K562 (cell line): ENCODE measurements at regions not wholly inside any gene's neighbourhood (a gene's known extent, or its start where the extent isn't known, plus 50 kb on each side); places are given as distances from the start of the nearest gene placed in this dataset.

Source experiments
- ATAC-seq: fragments of 200-7000 bp; cut with Tn5 transposase; 3 replicates; pipeline ENCODE4 v1.9.1; 2020; ENCODE audit warnings: moderate library complexity
- BruUV-seq: library from RNA; stranded (reverse); fragments of 400-500 nt; replicated peaks from 2 replicates; lab custom pipeline; 2021; lab: Mats Ljungman, UMichigan
- CTCF ChIA-PET: fragments of 300-600 bp; formaldehyde crosslinking; extraction: SDS; loops from one replicate; lab custom pipeline; 2021; ENCODE audit warnings: low intra/inter-chr PET ratio; lab: Yijun Ruan, JAX
- POLR2A ChIA-PET: fragments of 300-600, 350-650 bp; sonication (Branson Sonifier 250); formaldehyde crosslinking; extraction: SDS; loops from one replicate; lab custom pipeline; 2021; ENCODE audit warnings: antibody characterized with exemption, inconsistent platforms; lab: Yijun Ruan, JAX
- DNase-seq, 4 experiments: peaks; one replicate each; pipeline versions ENCODE4 v3.0.0 to v3.0.0-alpha.2; 2011 to 2018; ENCODE audit warnings: low spot score in 3 of 4, mixed read lengths in 3 of 4; ENCODE audit errors: extremely low read depth in 1 of 4
- FAIRE-seq: peaks from 2 replicates; lab custom pipeline; 2011; peaks lifted over from hg19 to GRCh38; lab: Jason Lieb, UNC
- H2AFZ ChIP-seq: 2 replicates; pipeline ENCODE4 v1.6.0; 2011; ENCODE audit warnings: low read depth, low read length, control low read depth, inconsistent platforms
- H3K27ac ChIP-seq: fragments of 200-600 bp; 3 replicates; pipeline ENCODE4 v1.8.0; 2011; ENCODE audit warnings: low read depth, mild to moderate bottlenecking, control low read depth, inconsistent platforms, low read length, moderate library complexity, mixed read lengths; ENCODE audit errors: extremely low read depth
- H3K27me3 ChIP-seq, 2 experiments: fragments of 300-600 bp in 1 of 2; 2 replicates in 1 of 2; 3 replicates in 1 of 2; pipeline versions ENCODE4 v1.6.0 to v1.8.0; 2011; ENCODE audit warnings: inconsistent platforms in 2 of 2, low read length in 2 of 2, mild to moderate bottlenecking in 1 of 2, mixed read lengths in 1 of 2, moderate library complexity in 1 of 2; ENCODE audit not compliant: control insufficient read depth in 2 of 2, insufficient read depth in 2 of 2
- H3K36me3 ChIP-seq: fragments of 300-600 bp; 3 replicates; pipeline ENCODE4 v1.8.0; 2011; ENCODE audit warnings: mild to moderate bottlenecking, low read length, inconsistent platforms; ENCODE audit not compliant: control insufficient read depth, insufficient read depth
- H3K4me1 ChIP-seq, 2 experiments: fragments of 200-600 bp in 1 of 2; replicated peaks in 1 of 2; 2 replicates in 1 of 2; 3 replicates in 1 of 2; pipeline versions ENCODE4 v1.5.1 to v1.8.0; 2011; ENCODE audit warnings: inconsistent platforms in 2 of 2, low read length in 2 of 2, mild to moderate bottlenecking in 1 of 2, mixed read lengths in 1 of 2, moderate library complexity in 1 of 2; ENCODE audit not compliant: control insufficient read depth in 2 of 2, insufficient read depth in 2 of 2
- H3K4me2 ChIP-seq: 2 replicates; pipeline ENCODE4 v1.6.1; 2011; ENCODE audit warnings: low read length, control low read depth, inconsistent platforms, mixed read lengths; ENCODE audit not compliant: insufficient read depth
- H3K4me3 ChIP-seq: fragments of 200-600 bp; sonication (generic), shearing (Covaris generic); 2 replicates; pipeline ENCODE4 v1.5.1; 2016; ENCODE audit warnings: control low read depth, inconsistent platforms
- H3K79me2 ChIP-seq: fragments of 200-600 bp; 3 replicates; pipeline ENCODE4 v1.8.0; 2011; ENCODE audit warnings: low read length, inconsistent platforms; ENCODE audit not compliant: control insufficient read depth, insufficient read depth
- H3K9ac ChIP-seq, 2 experiments: 2 replicates each; pipeline versions ENCODE4 v1.6.0 to v1.6.1; 2011; ENCODE audit warnings: low read depth in 2 of 2, low read length in 2 of 2, control low read depth in 1 of 2, inconsistent platforms in 1 of 2, mild to moderate bottlenecking in 1 of 2, mixed read lengths in 1 of 2; ENCODE audit not compliant: insufficient read depth in 1 of 2
- H3K9me1 ChIP-seq: one replicate; pipeline ENCODE4 v1.6.0; 2011; ENCODE audit warnings: inconsistent platforms, mild to moderate bottlenecking, low read length, moderate library complexity; ENCODE audit not compliant: control insufficient read depth, insufficient read depth
- H3K9me3 ChIP-seq: replicated peaks from 2 replicates; pipeline ENCODE4 v1.5.1; 2011; ENCODE audit warnings: low read depth, low read length, inconsistent platforms; ENCODE audit not compliant: control insufficient read depth, insufficient read depth
- H4K20me1 ChIP-seq: replicated peaks from 2 replicates; pipeline ENCODE4 v1.6.1; 2011; ENCODE audit warnings: low read length, inconsistent platforms, mixed read lengths; ENCODE audit not compliant: control insufficient read depth, insufficient read depth
- CBX1 ChIP-seq: sonication (generic); IDR thresholded peaks from 2 replicates; pipeline ENCODE4 v1.6.1; 2016; ENCODE audit warnings: antibody characterized with exemption, low read depth, mild to moderate bottlenecking
- CHAMP1 ChIP-seq: fragments of 450-650 bp; IDR thresholded peaks from 2 replicates; pipeline ENCODE4 v1.6.1; 2016; ENCODE audit warnings: mild to moderate bottlenecking
- CHD1 ChIP-seq: fragments of 200-600 bp; sonication (generic); IDR thresholded peaks from one replicate; pipeline ENCODE4 v1.6.1; 2012; ENCODE audit warnings: mild to moderate bottlenecking, moderate library complexity, low read length, inconsistent platforms
- EZH2 ChIP-seq: IDR thresholded peaks from 2 replicates; pipeline ENCODE4 v1.6.1; 2012; ENCODE audit warnings: low read depth, mild to moderate bottlenecking, inconsistent platforms, low read length, borderline replicate concordance
- FOS ChIP-seq: IDR thresholded peaks from 3 replicates; pipeline ENCODE4 v1.6.1; 2011; ENCODE audit not compliant: insufficient read length; ENCODE audit errors: extremely low read depth
- IRF2 ChIP-seq: sonication (generic); formaldehyde crosslinking; IDR thresholded peaks from 2 replicates; pipeline ENCODE4 v1.8.1; 2022; ENCODE audit warnings: mild to moderate bottlenecking, missing genetic modification reagents
- KAT8 ChIP-seq: fragments of 450-650 bp; IDR thresholded peaks from 2 replicates; pipeline ENCODE4 v1.6.1; 2016; ENCODE audit warnings: low read depth, mild to moderate bottlenecking
- L3MBTL2 ChIP-seq: fragments of 450-650 bp; IDR thresholded peaks from 2 replicates; pipeline ENCODE4 v1.6.1; 2016; ENCODE audit warnings: mild to moderate bottlenecking, moderate library complexity
- MAZ ChIP-seq, 2 experiments: fragments of 450-650 bp in 1 of 2; sonication (generic) in 1 of 2; formaldehyde crosslinking; IDR thresholded peaks in 1 of 2; conservative IDR thresholded peaks in 1 of 2; 2 replicates each; pipeline versions ENCODE4 v1.4.0 to v1.5.0; 2020; ENCODE audit warnings: mild to moderate bottlenecking in 1 of 2, missing genetic modification reagents in 1 of 2
- NFE2 ChIP-seq: IDR thresholded peaks from 2 replicates; pipeline ENCODE4 v1.6.1; 2014; ENCODE audit warnings: antibody characterized with exemption, low read depth
- PBX2 ChIP-seq, 2 experiments: IDR thresholded peaks in 1 of 2; conservative IDR thresholded peaks in 1 of 2; 2 replicates each; pipeline ENCODE4 v1.6.1; 2016; ENCODE audit warnings: low read depth in 2 of 2, mild to moderate bottlenecking in 1 of 2, missing compliant biosample characterization in 1 of 2, missing genetic modification characterization in 1 of 2, moderate library complexity in 1 of 2
- USF1 ChIP-seq: sonication (generic); formaldehyde crosslinking; IDR thresholded peaks from 2 replicates; pipeline ENCODE4 v1.9.0; 2022; ENCODE audit warnings: mild to moderate bottlenecking, missing genetic modification reagents
- ZNF316 ChIP-seq: fragments of 450-650 bp; IDR thresholded peaks from 2 replicates; pipeline ENCODE4 v1.6.1; 2016
- ZNF408 ChIP-seq: fragments of 250-450 bp; sonication (Bioruptor Pico); IDR thresholded peaks from 2 replicates; pipeline ENCODE4 v1.4.0; 2020; ENCODE audit warnings: low read depth, mild to moderate bottlenecking, moderate library complexity
- ZNF717 ChIP-seq: fragments of 250-450 bp; sonication (Bioruptor Pico); IDR thresholded peaks from 2 replicates; pipeline ENCODE4 v1.5.0; 2021
- WGBS: fragments of 100-300 bp; shearing (Covaris generic); methylation state at CpG from one replicate; pipeline ENCODE4 v1.1.6; 2016; ENCODE audit warnings: low coverage, mixed read lengths; ENCODE audit not compliant: insufficient coverage; ENCODE audit errors: missing lambda C conversion rate; 5-methylcytosine and 5-hydroxymethylcytosine counted together
- in situ Hi-C: fragments of 300-500 bp; cut with MboI; formaldehyde crosslinking; loops from 4 replicates; pipeline ENCODE4 v1.15.0; 2018; ENCODE audit warnings: inconsistent platforms, mixed read lengths
- intact Hi-C: fragments of 100-400 bp; cut with micrococcal nuclease; formaldehyde crosslinking; loops from 2 replicates; pipeline ENCODE4 v1.14.2; 2022
- TF ChIP-seq, protein P1 (sequence below): fragments of 250-450 bp; sonication (Bioruptor Pico); IDR thresholded peaks from 2 replicates; pipeline ENCODE4 v1.5.0; 2021

GRCh38 chr2:209305746-209306196 is 118.1 kb upstream of the MAP2 start:
- no peak for FAIRE-seq
- in situ Hi-C loops (no loop called here), intact Hi-C loops (no loop called here)
- 0% methylated on average over 4 of the region's 7 CpGs for WGBS
- no peaks in the 10 kb centered on the region for H4K20me1 ChIP-seq
- H3K27ac ChIP-seq: no peak overlapping the region
- ChIA-PET POLR2A (interaction anchor here (0.6 kb wide), 1 partner anchor 466 kb away, joined by 3 read pairs; the partner anchor contains the start of gene UNC80), CTCF (no interaction called here)
- no peak for ATAC-seq
- H3K9me3 ChIP-seq: no peaks in the 10 kb centered on the region
- H2AFZ ChIP-seq: no peak overlapping the region
- no TSS peak for BruUV-seq
- no peaks in the 10 kb centered on the region for H3K36me3 ChIP-seq
- H3K4me2 ChIP-seq: no peak overlapping the region
- DNase-seq: no peak
- H3K4me1 ChIP-seq: no peaks in the 10 kb centered on the region
- H3K9ac ChIP-seq: no peak overlapping the region
- no peaks in the 10 kb centered on the region for H3K27me3 ChIP-seq
- H3K79me2 ChIP-seq: no peaks in the 10 kb centered on the region
- no peak overlapping the region for H3K4me3 ChIP-seq
- no peaks in the 10 kb centered on the region for H3K9me1 ChIP-seq
- TF ChIP-seq MAZ (CRISPR knock-in tag; conservative IDR thresholded peaks at IDR 0.05 in 1 of 2, IDR thresholded peaks at IDR 0.05 in 1 of 2): no peak
- TF ChIP-seq EZH2: no peak
- no peak for TF ChIP-seq ZNF408 (CRISPR knock-in tag)
- TF ChIP-seq, protein P1, sequence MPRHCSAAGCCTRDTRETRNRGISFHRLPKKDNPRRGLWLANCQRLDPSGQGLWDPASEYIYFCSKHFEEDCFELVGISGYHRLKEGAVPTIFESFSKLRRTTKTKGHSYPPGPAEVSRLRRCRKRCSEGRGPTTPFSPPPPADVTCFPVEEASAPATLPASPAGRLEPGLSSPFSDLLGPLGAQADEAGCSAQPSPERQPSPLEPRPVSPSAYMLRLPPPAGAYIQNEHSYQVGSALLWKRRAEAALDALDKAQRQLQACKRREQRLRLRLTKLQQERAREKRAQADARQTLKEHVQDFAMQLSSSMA (CRISPR knock-in tag): no peak
- TF ChIP-seq CBX1: no peak
- TF ChIP-seq KAT8: no peak
- TF ChIP-seq CHAMP1: no peak
- TF ChIP-seq L3MBTL2: no peak
- no peak for TF ChIP-seq CHD1
- TF ChIP-seq NFE2: no peak
- TF ChIP-seq PBX2 (CRISPR knock-in tag; IDR thresholded peaks at IDR 0.05; ENCODE audit: low read depth): no peak
- TF ChIP-seq PBX2 (tag; conservative IDR thresholded peaks at IDR 0.05; ENCODE audit: low read depth): no peak
- TF ChIP-seq FOS: no peak
- TF ChIP-seq USF1 (CRISPR knock-in tag): no peak
- no peak for TF ChIP-seq ZNF316
- TF ChIP-seq ZNF717 (CRISPR knock-in tag): no peak
- TF ChIP-seq IRF2 (CRISPR knock-in tag): no peak
